ENCODE measurements at regions not wholly inside any gene's neighbourhood (a gene's known extent, or its start where the extent isn't known, plus 50 kb on each side); places are given as distances from the start of the nearest gene placed in this dataset.

DNA sequence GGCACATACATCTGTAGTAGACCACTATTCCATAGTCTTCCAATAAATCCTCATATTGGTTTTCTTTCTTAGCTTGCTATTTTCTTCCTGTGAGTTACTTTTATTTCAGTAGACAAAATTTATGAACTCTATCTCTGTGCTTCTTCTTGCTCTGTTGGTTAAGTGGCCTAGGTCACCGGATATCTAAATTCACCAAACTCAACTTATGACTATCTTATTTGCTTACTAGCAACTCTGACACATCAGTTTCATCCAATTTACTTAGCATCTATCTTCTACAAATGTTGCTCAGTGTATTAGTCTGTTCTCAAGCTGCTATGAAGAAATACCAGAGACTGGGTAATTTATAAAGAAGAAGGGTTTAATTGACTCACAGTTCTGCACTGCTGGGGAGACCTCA is 432.5 kb upstream of the FSIP2 start:
- TF ChIP-seq EZH2phosphoT487 (IDR thresholded peaks at IDR 0.05; ENCODE audit: insufficient read depth, low read depth) = no peak
- TF ChIP-seq EZH2 (IDR thresholded peaks at IDR 0.05; ENCODE audit: insufficient read depth, poor library complexity, severe bottlenecking) = no peak

Data from GM23248 (cell line).